ENCODE measurements at regions not wholly inside any gene's neighbourhood (a gene's known extent, or its start where the extent isn't known, plus 50 kb on each side); places are given as distances from the start of the nearest gene placed in this dataset.

DNA sequence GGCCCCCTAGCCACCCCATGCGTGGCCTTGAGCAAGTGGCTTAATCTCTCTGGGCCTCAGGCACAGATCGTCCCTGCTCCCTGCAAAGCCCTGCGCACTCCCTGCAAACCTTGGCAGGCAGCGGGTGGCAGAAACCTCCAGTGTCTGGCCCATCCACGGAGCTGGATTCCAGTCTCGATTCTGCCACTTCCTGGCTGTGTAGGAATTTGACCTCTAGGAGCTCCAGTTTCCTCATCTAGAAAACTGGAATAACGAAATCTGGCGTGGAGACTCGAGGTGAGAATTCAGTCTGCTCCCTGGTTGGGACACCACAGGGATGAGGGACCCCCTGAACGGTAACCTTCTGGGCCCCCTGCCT is 186.9 kb downstream of the MN1 start:
- H3K4me1 Mint-ChIP-seq: peaks cover 20 to 38% of the 10 kb centered on the region in 2 experiments
- H3K4me3 Mint-ChIP-seq: peak overlapping the region in 1 of 2 experiments; percentile 61; a peak in 1 of 5 replicates
- H3K9ac ChIP-seq (ENCODE audit: extremely low read depth, insufficient read length, low read length): no peak overlapping the region

More for the DNA sequence above, 186.9 kb downstream of the MN1 start:
- no peak for DNase-seq
- no peak overlapping the region for H4K91ac ChIP-seq (ENCODE audit: insufficient read length, low read depth, low read length)
- H3K79me2 ChIP-seq (ENCODE audit: insufficient read depth, low read length): no peaks in the 10 kb centered on the region
- H2BK12ac ChIP-seq (ENCODE audit: insufficient read length, low read depth, low read length): no peak overlapping the region
- no peaks in the 10 kb centered on the region for H4K20me1 ChIP-seq (ENCODE audit: control insufficient read depth, insufficient read depth, insufficient read length)
- no peak overlapping the region for H3K14ac ChIP-seq (ENCODE audit: insufficient read depth, low read length)
- no peak overlapping the region for H2BK20ac ChIP-seq (ENCODE audit: low read depth, low read length, poor library complexity, severe bottlenecking)
- H4K5ac ChIP-seq (ENCODE audit: insufficient read length, low read depth, low read length): no peak overlapping the region
- H3K23ac ChIP-seq (ENCODE audit: insufficient read length, low read depth, low read length): no peak overlapping the region
- no peak overlapping the region for H2BK15ac ChIP-seq (ENCODE audit: low read depth, low read length)
- Mint-ChIP-seq H3K27me3 (ENCODE audit: low read depth) (peaks cover 9% of the 10 kb centered on the region), H3K9me3 (peaks cover 0 to 2% of the 10 kb centered on the region in 2 experiments; a peak in 1 of 5 replicates), H3K27ac (no peak overlapping the region), H3K36me3 (ENCODE audit: insufficient read depth in 1 of 3, low read depth in 3 of 3) (no peaks in the 10 kb centered on the region)
- H3K4me1 ChIP-seq (ENCODE audit: insufficient read depth, low read length): peaks cover 4% of the 10 kb centered on the region; the same call in 1 of the 2 replicates
- H3K23me2 ChIP-seq (ENCODE audit: insufficient read length, low read depth, low read length, poor library complexity, severe bottlenecking): no peaks in the 10 kb centered on the region
- H2BK5ac ChIP-seq (ENCODE audit: insufficient read length, low read length): no peak overlapping the region
- H3K18ac ChIP-seq (ENCODE audit: insufficient read length, low read depth, low read length): no peak overlapping the region
- no peak overlapping the region for H4K8ac ChIP-seq (replicated peaks; ENCODE audit: insufficient read length, low read depth, low read length)
- H2AFZ ChIP-seq (ENCODE audit: low read length): no peak overlapping the region
- H2AK5ac ChIP-seq (ENCODE audit: insufficient read length, low read length): no peak overlapping the region
- H3K27me3 ChIP-seq (ENCODE audit: insufficient read depth, low read length): no peaks in the 10 kb centered on the region; the same call in 1 of the 2 replicates
- no peaks in the 10 kb centered on the region for H3K79me1 ChIP-seq (ENCODE audit: insufficient read depth, low read depth, low read length, poor library complexity, severe bottlenecking)
- TF ChIP-seq, protein P1, sequence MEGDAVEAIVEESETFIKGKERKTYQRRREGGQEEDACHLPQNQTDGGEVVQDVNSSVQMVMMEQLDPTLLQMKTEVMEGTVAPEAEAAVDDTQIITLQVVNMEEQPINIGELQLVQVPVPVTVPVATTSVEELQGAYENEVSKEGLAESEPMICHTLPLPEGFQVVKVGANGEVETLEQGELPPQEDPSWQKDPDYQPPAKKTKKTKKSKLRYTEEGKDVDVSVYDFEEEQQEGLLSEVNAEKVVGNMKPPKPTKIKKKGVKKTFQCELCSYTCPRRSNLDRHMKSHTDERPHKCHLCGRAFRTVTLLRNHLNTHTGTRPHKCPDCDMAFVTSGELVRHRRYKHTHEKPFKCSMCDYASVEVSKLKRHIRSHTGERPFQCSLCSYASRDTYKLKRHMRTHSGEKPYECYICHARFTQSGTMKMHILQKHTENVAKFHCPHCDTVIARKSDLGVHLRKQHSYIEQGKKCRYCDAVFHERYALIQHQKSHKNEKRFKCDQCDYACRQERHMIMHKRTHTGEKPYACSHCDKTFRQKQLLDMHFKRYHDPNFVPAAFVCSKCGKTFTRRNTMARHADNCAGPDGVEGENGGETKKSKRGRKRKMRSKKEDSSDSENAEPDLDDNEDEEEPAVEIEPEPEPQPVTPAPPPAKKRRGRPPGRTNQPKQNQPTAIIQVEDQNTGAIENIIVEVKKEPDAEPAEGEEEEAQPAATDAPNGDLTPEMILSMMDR (conservative IDR thresholded peaks at IDR 0.05): no peak
- H3K9me3 ChIP-seq (ENCODE audit: control insufficient read depth, low read depth, low read length): no peaks in the 10 kb centered on the region
- no CpG with 5 or more reads among the region's 10 CpGs for WGBS (ENCODE audit: extremely low coverage, insufficient read length, low lambda C conversion rate)
- no peak overlapping the region for H3K4ac ChIP-seq (ENCODE audit: low read depth, low read length)
- H3K4me2 ChIP-seq (ENCODE audit: insufficient read depth, insufficient read length, low read length): no peak overlapping the region
- no peak overlapping the region for H3K27ac ChIP-seq (ENCODE audit: insufficient read length, low read depth, low read length)
- H2BK120ac ChIP-seq (ENCODE audit: low read depth, low read length, poor library complexity, severe bottlenecking): no peak overlapping the region
- H3T11ph ChIP-seq (ENCODE audit: low read length): no peak overlapping the region
- no peak overlapping the region for H3K56ac ChIP-seq (ENCODE audit: insufficient read length, low read depth, low read length)
